AG09309 (cell line): ENCODE measurements at regions not wholly inside any gene's neighbourhood (a gene's known extent, or its start where the extent isn't known, plus 50 kb on each side); places are given as distances from the start of the nearest gene placed in this dataset.
A peak's percentile ranks its signal among the peaks of the same experiment; 100 is the strongest.

Experiments
- DNase-seq: peaks from one replicate; pipeline ENCODE4 v3.0.0-alpha.2; 2010; ENCODE audit warnings: low read depth
- H3K4me3 ChIP-seq: 2 replicates; pipeline ENCODE4 v1.5.1; 2011; ENCODE audit warnings: mild to moderate bottlenecking, low read depth, low read length, moderate library complexity; ENCODE audit not compliant: control insufficient read depth
- TF ChIP-seq, protein P1 (sequence below): IDR thresholded peaks from 2 replicates; pipeline ENCODE4 v1.5.1; 2011; ENCODE audit warnings: mild to moderate bottlenecking, low read depth, low read length, inconsistent platforms; ENCODE audit not compliant: insufficient read depth, control insufficient read depth; ENCODE audit errors: missing control alignments

DNA sequence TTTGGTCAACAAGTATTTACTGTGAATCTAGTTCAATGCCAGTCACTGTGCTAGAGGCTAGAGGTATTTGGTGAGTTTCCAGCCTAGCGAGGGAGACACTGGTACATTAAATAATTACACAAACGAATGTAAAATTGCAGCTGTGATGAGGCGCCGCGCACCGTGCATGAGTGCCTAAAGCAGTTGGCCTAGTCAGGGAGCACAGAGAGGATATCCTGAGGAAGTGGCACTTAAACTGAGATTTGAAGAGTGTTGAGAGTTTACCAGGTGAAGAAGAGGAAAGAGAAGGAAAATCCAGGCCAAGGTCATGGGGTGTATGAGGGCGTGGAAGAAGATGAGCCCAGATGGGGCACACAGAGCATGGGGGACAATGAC is 157.6 kb upstream of the NDUFV2 start:
- DNase-seq = no peak
- TF ChIP-seq, protein P1, sequence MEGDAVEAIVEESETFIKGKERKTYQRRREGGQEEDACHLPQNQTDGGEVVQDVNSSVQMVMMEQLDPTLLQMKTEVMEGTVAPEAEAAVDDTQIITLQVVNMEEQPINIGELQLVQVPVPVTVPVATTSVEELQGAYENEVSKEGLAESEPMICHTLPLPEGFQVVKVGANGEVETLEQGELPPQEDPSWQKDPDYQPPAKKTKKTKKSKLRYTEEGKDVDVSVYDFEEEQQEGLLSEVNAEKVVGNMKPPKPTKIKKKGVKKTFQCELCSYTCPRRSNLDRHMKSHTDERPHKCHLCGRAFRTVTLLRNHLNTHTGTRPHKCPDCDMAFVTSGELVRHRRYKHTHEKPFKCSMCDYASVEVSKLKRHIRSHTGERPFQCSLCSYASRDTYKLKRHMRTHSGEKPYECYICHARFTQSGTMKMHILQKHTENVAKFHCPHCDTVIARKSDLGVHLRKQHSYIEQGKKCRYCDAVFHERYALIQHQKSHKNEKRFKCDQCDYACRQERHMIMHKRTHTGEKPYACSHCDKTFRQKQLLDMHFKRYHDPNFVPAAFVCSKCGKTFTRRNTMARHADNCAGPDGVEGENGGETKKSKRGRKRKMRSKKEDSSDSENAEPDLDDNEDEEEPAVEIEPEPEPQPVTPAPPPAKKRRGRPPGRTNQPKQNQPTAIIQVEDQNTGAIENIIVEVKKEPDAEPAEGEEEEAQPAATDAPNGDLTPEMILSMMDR = no peak

DNA sequence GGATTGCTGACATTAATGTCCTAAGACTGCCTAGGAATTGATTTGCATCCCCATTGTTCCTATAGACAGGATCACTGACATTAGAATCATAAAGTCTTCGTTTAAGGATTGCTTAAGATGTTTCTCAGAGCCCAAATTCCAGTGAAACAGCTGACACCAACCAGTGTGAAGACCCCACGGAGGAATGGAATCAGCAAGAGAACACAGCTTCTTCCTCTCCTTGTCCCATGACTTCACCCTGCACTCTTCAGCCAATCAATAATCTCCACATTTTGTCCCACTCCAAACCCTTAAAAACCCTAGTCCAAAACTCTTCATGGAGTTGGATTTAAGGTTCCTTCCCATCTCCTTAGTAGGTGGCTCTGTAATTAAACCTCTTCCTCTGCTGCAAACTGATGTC is 157.0 kb upstream of the NDUFV2 start:
- TF ChIP-seq, protein P1 = no peak
- no peak overlapping the region for H3K4me3 ChIP-seq
- DNase-seq = no peak

More for the DNA sequence above, 157.6 kb upstream of the NDUFV2 start:
- no peak overlapping the region for H3K4me3 ChIP-seq

GRCh38 chr18:8946066-8946838 is 156.2 kb upstream of the NDUFV2 start:
- no peak overlapping the region for H3K4me3 ChIP-seq
- TF ChIP-seq, protein P1 = no peak
- DNase-seq = peak; percentile 97

GRCh38 chr18:8947566-8947965 is 154.9 kb upstream of the NDUFV2 start:
- TF ChIP-seq, protein P1 = no peak
- DNase-seq = no peak

DNA sequence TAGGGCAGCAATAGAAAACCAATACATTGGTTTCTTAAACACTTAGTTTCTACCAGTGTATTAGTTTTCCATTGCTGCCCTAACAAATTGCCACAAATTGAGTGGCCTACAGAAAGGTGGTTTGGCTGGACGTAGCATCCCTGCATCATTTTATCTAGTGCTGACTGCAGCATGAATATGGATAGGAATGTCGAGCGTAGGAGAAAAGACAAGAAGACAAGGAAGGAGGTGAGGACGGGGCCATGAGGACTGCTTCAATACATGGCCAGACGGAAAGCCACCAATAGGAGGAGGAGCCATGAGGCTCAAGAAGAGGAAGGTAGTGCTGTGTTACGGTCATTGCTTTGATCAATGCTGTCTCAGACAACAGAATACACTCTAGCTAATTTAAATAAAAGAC is 154.5 kb upstream of the NDUFV2 start:
- H3K4me3 ChIP-seq = no peak overlapping the region
- TF ChIP-seq, protein P1 = no peak
- DNase-seq = no peak

More at GRCh38 chr18:8947566-8947965, 154.9 kb upstream of the NDUFV2 start:
- H3K4me3 ChIP-seq = no peak overlapping the region

DNA sequence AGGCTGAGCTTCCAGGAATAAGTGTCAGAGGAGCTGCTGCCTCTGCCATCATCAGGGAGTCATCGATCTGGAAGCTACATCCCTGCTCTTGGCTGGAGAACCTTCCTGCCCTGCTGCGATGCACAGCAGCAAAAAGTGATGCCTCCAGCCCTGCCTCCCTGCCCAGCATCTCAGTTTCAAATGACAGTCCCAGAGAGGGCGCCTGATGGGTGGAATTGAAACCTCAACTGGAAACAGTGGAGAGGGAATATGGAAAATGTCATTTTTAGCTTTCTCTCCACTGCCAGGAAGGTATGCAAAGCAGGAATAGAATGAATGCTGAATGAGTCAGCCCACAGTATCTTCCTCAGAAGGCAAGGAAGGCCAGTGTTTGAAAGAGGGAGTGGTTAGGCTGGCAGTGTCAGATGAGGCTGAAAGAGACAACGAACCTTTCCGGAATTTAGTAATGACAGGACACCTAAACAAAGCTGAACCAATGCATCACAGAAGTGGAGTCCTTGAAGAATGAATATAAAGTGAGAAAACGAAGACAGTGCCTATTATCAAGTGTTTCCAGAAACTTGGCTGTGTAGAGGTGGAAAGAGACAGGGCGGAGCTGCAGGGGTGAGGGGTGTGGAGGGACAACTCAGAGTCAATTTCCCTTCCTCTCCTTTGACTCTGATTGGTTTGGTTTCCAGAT is 153.9 kb upstream of the NDUFV2 start:
- peak overlapping the region; percentile 10; the same call in 1 of the 2 replicates for H3K4me3 ChIP-seq
- TF ChIP-seq, protein P1 = no peak
- peak; percentile 58 for DNase-seq
